Esophagus squamous epithelium (tissue), 5 donors: ENCODE measurements at regions not wholly inside any gene's neighbourhood (a gene's known extent, or its start where the extent isn't known, plus 50 kb on each side); places are given as distances from the start of the nearest gene placed in this dataset.

Experiments used
- DNase-seq: peaks from one replicate; lab custom pipeline; 2025; lab: John Stamatoyannopoulos, UW
- H3K27ac ChIP-seq, 4 donors: fragments of 200-600 bp; sonication (generic); one replicate each; pipeline ENCODE4 v1.5.1; 2016 to 2019; ENCODE audit warnings: mild to moderate bottlenecking in 1 of 4
- H3K27me3 ChIP-seq, 4 donors: fragments of 200-600 bp; sonication (generic); 1 replicate in 3 of 4; 2 replicates in 1 of 4; pipeline versions ENCODE4 v1.5.1 to v1.6.0; 2017 to 2021; ENCODE audit warnings: antibody characterized with exemption in 1 of 4
- H3K36me3 ChIP-seq, 3 donors: fragments of 200-600 bp; sonication (generic); one replicate each; pipeline ENCODE4 v1.5.1; 2016 to 2019
- H3K4me1 ChIP-seq, 3 donors: fragments of 200-600 bp; sonication (generic); one replicate each; pipeline ENCODE4 v1.5.1; 2017 to 2019
- H3K4me3 ChIP-seq, 4 donors: fragments of 200-600 bp; sonication (generic); 1 replicate in 3 of 4; 2 replicates in 1 of 4; pipeline ENCODE4 v1.5.1; 2016 to 2019; ENCODE audit warnings: mild to moderate bottlenecking in 2 of 4, moderate library complexity in 1 of 4
- H3K9me3 ChIP-seq, 3 donors: fragments of 200-600 bp; sonication (generic); one replicate each; pipeline ENCODE4 v1.5.1; 2016 to 2019
- POLR2A ChIP-seq, 4 donors: fragments of 450-650 bp; IDR thresholded peaks; one replicate each; pipeline ENCODE4 v1.6.1; 2017; ENCODE audit warnings: antibody characterized with exemption in 4 of 4, mild to moderate bottlenecking in 4 of 4, moderate library complexity in 3 of 4
- WGBS, 2 donors: methylation state at CpG; one replicate each; pipeline ENCODE4 v1.1.5; 2018; 5-methylcytosine and 5-hydroxymethylcytosine counted together
- intact Hi-C: fragments of 100-400 bp; cut with DNase I; formaldehyde crosslinking; loops from one replicate; pipeline ENCODE4 v1.15.0; 2022
- TF ChIP-seq, protein P1 (sequence below), 6 experiments: fragments of 450-650 bp in 4 of 6; fragments of 200-600 bp in 2 of 6; sonication (generic) in 2 of 6; IDR thresholded peaks; one replicate each; pipeline ENCODE4 v1.5.1; 2016 to 2019; ENCODE audit warnings: antibody characterized with exemption in 6 of 6, mild to moderate bottlenecking in 4 of 6, moderate library complexity in 4 of 6
- donor health status: DM: yes; HTN: yes; CAD: no.

DNA sequence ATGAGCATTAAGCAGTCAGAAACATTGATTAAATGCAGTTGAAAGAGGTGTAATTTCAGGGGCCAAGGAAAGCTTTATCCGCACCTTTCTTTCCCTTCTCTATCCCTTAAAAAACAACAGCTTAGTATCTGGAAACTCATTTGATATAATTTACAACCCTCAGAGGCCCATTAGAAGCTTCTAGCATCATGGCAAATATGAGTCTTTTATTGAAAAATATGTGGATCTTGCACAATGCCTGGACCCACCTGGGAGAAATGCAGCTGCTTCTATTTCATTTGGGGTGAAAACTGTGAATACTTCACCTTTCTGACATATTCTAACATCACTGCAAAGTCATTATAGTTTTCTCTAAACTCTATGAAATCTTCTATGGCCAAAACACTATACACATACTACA is 492.2 kb upstream of the PSMD7 start:
- no peak for DNase-seq
- no peaks in the 10 kb centered on the region for H3K4me1 ChIP-seq
- WGBS, 2 donors = 82 to 94% methylated on average over 1 of the region's 1 CpG
- H3K27ac ChIP-seq = no peak overlapping the region
- H3K27me3 ChIP-seq = no peaks in the 10 kb centered on the region
- TF ChIP-seq, protein P1, sequence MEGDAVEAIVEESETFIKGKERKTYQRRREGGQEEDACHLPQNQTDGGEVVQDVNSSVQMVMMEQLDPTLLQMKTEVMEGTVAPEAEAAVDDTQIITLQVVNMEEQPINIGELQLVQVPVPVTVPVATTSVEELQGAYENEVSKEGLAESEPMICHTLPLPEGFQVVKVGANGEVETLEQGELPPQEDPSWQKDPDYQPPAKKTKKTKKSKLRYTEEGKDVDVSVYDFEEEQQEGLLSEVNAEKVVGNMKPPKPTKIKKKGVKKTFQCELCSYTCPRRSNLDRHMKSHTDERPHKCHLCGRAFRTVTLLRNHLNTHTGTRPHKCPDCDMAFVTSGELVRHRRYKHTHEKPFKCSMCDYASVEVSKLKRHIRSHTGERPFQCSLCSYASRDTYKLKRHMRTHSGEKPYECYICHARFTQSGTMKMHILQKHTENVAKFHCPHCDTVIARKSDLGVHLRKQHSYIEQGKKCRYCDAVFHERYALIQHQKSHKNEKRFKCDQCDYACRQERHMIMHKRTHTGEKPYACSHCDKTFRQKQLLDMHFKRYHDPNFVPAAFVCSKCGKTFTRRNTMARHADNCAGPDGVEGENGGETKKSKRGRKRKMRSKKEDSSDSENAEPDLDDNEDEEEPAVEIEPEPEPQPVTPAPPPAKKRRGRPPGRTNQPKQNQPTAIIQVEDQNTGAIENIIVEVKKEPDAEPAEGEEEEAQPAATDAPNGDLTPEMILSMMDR (IDR thresholded peaks at IDR 0.05) = no peak
- no peak for TF ChIP-seq POLR2A (IDR thresholded peaks at IDR 0.05)
- no peak overlapping the region for H3K4me3 ChIP-seq
- intact Hi-C loops = no loop called here
- no peaks in the 10 kb centered on the region for H3K9me3 ChIP-seq
- no peaks in the 10 kb centered on the region for H3K36me3 ChIP-seq

- 67 to 88% methylated on average over 4 to 5 of the region's 5 CpGs for WGBS, 2 donors
- intact Hi-C loops = no loop called here
- no peak for TF ChIP-seq POLR2A (IDR thresholded peaks at IDR 0.05)
- TF ChIP-seq, protein P1 (IDR thresholded peaks at IDR 0.05) = no peak
- no peak for DNase-seq
- H3K4me3 ChIP-seq = no peak overlapping the region
- H3K36me3 ChIP-seq = no peaks in the 10 kb centered on the region
- no peaks in the 10 kb centered on the region for H3K9me3 ChIP-seq
- H3K27me3 ChIP-seq = no peaks in the 10 kb centered on the region
- peaks cover 0 to 22% (median 6%) of the 10 kb centered on the region in 3 donors for H3K4me1 ChIP-seq
- no peak overlapping the region for H3K27ac ChIP-seq
Measured at GRCh38 chr16:73798471-73798870, 498.1 kb upstream of the PSMD7 start.

DNA sequence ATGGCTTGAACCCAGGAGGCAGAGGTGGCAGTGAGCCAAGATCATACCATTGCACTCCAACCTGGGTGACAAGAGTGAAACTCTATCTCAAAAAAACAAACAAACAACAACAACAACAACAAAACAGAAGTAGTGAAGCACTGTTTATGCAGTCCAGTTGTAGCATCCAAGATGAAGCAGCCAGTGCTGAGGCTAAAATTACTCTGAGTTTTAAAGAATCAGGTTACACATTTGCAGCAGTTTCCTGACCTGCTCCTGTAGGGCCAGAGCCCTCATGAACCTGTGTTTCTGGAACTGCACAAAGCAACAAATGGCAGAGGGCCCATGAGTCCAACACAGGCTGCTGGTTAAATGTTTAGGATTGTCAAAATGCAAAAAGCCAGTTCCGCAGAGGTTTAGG is 499.5 kb upstream of the PSMD7 start:
- H3K36me3 ChIP-seq = no peaks in the 10 kb centered on the region
- H3K9me3 ChIP-seq = no peaks in the 10 kb centered on the region
- H3K27me3 ChIP-seq = no peaks in the 10 kb centered on the region
- no peak for DNase-seq
- 90 to 100% methylated on average over 1 of the region's 1 CpG for WGBS, 2 donors
- H3K4me3 ChIP-seq = no peak overlapping the region
- no peak for TF ChIP-seq POLR2A (IDR thresholded peaks at IDR 0.05)
- TF ChIP-seq, protein P1 (IDR thresholded peaks at IDR 0.05) = no peak
- intact Hi-C loops = no loop called here
- H3K4me1 ChIP-seq = peaks cover 0 to 22% (median 6%) of the 10 kb centered on the region in 3 donors
- H3K27ac ChIP-seq = no peak overlapping the region

DNA sequence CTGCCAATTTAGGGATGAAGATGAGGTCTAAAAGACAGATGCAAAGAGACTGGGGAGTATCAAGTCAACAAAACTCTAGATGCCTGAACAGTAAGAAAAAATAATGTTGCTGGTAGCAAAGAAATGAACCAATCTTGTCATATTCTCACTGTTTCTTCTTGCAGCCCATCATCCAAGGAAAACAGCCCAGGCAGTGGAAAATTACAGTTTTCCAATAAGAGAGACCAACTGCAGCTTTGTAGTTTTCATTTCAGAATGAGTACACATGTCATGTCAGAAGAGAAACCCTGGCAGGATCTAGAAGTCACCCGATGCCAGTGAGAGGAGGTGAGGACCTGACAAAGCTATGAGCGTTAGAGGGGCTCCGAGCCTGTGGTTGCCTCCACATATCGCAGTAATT is 500.4 kb upstream of the PSMD7 start:
- Histone ChIP-seq H3K9me3 (no peaks in the 10 kb centered on the region), H3K27me3 (no peaks in the 10 kb centered on the region), H3K27ac (no peak overlapping the region), H3K4me3 (no peak overlapping the region), H3K4me1 (peaks cover 0 to 22% (median 6%) of the 10 kb centered on the region in 3 donors), H3K36me3 (no peaks in the 10 kb centered on the region)
- TF ChIP-seq POLR2A (IDR thresholded peaks at IDR 0.05) = no peak
- TF ChIP-seq, protein P1 (IDR thresholded peaks at IDR 0.05) = no peak
- intact Hi-C loops = no loop called here
- 68 to 74% methylated on average over 4 of the region's 4 CpGs for WGBS, 2 donors
- no peak for DNase-seq

DNA sequence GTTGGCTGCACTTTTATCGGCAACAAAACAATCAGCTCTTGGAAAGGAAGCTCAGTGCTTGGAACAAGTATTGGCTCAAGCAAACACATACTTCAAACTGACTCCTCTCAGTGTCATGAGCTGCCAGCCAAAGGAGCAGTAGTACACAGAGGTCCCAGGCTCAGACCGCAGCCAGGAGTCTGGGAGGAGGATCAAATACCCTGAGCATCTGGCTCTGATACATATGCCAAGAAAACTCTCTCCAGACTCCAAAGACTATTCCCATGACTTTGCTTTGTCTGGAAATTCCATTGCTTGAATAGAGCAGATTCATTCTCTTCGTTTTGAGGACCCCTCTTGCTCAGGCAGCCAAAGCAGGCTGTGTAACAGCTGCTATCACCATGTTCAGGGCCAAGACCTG is 501.6 kb upstream of the PSMD7 start:
- intact Hi-C loops = no loop called here
- no peaks in the 10 kb centered on the region for H3K9me3 ChIP-seq
- no peak for DNase-seq
- H3K4me3 ChIP-seq = no peak overlapping the region
- 15 to 18% methylated on average over 3 of the region's 3 CpGs for WGBS, 2 donors
- no peaks in the 10 kb centered on the region for H3K36me3 ChIP-seq
- H3K27me3 ChIP-seq = no peaks in the 10 kb centered on the region
- TF ChIP-seq, protein P1 (IDR thresholded peaks at IDR 0.05) = no peak
- no peak for TF ChIP-seq POLR2A (IDR thresholded peaks at IDR 0.05)
- H3K27ac ChIP-seq = peak overlapping the region in 1 of 4 donors; percentile 25
- peaks cover 0 to 25% (median 6%) of the 10 kb centered on the region in 3 donors for H3K4me1 ChIP-seq
